ENCODE measurements at regions not wholly inside any gene's neighbourhood (a gene's known extent, or its start where the extent isn't known, plus 50 kb on each side); places are given as distances from the start of the nearest gene placed in this dataset.

- H3K4me3 ChIP-seq (ENCODE audit: low read depth, low read length): no peak overlapping the region
- DNase-seq (ENCODE audit: low read depth): no peak
- TF ChIP-seq MYC (IDR thresholded peaks at IDR 0.05; ENCODE audit: low read depth, low read length) (no peak), POLR2A (IDR thresholded peaks at IDR 0.05; ENCODE audit: extremely low read depth, insufficient read length) (no peak), CTCF (IDR thresholded peaks at IDR 0.05; ENCODE audit: low read depth, low read length) (no peak), MAX (IDR thresholded peaks at IDR 0.05; ENCODE audit: low read depth, low read length) (no peak)
These were observed 68.7 kb upstream of the HPCAL1 start for GRCh38 chr2:10234013-10234306.

GRCh38 chr2:10234409-10235094 lies 68.2 kb upstream of the HPCAL1 start:
- TF ChIP-seq POLR2A (IDR thresholded peaks at IDR 0.05; ENCODE audit: extremely low read depth, insufficient read length) (no peak), MYC (IDR thresholded peaks at IDR 0.05; ENCODE audit: low read depth, low read length) (no peak), CTCF (IDR thresholded peaks at IDR 0.05; ENCODE audit: low read depth, low read length) (no peak), MAX (IDR thresholded peaks at IDR 0.05; ENCODE audit: low read depth, low read length) (no peak)
- DNase-seq (ENCODE audit: low read depth): no peak
- H3K4me3 ChIP-seq (ENCODE audit: low read depth, low read length): no peak overlapping the region

- no peak overlapping the region for H3K4me3 ChIP-seq (ENCODE audit: low read depth, low read length)
- no peak for DNase-seq (ENCODE audit: low read depth)
- TF ChIP-seq MAX (IDR thresholded peaks at IDR 0.05; ENCODE audit: low read depth, low read length) (no peak), POLR2A (IDR thresholded peaks at IDR 0.05; ENCODE audit: extremely low read depth, insufficient read length) (no peak), CTCF (IDR thresholded peaks at IDR 0.05; ENCODE audit: low read depth, low read length) (no peak), MYC (IDR thresholded peaks at IDR 0.05; ENCODE audit: low read depth, low read length) (no peak)
These were observed 67.4 kb upstream of the HPCAL1 start for GRCh38 chr2:10235099-10235908.

GRCh38 chr2:10235909-10236550 lies 66.7 kb upstream of the HPCAL1 start:
- DNase-seq (ENCODE audit: low read depth): no peak
- H3K4me3 ChIP-seq (ENCODE audit: low read depth, low read length): no peak overlapping the region
- TF ChIP-seq MAX (IDR thresholded peaks at IDR 0.05; ENCODE audit: low read depth, low read length) (no peak), MYC (IDR thresholded peaks at IDR 0.05; ENCODE audit: low read depth, low read length) (no peak), POLR2A (IDR thresholded peaks at IDR 0.05; ENCODE audit: extremely low read depth, insufficient read length) (no peak), CTCF (IDR thresholded peaks at IDR 0.05; ENCODE audit: low read depth, low read length) (no peak)

GRCh38 chr2:10236571-10237391 lies 65.9 kb upstream of the HPCAL1 start:
- no peak for TF ChIP-seq MYC (IDR thresholded peaks at IDR 0.05; ENCODE audit: low read depth, low read length)
- TF ChIP-seq POLR2A (IDR thresholded peaks at IDR 0.05; ENCODE audit: extremely low read depth, insufficient read length): no peak
- no peak for TF ChIP-seq MAX (IDR thresholded peaks at IDR 0.05; ENCODE audit: low read depth, low read length)
- no peak for TF ChIP-seq CTCF (IDR thresholded peaks at IDR 0.05; ENCODE audit: low read depth, low read length)
- H3K4me3 ChIP-seq (ENCODE audit: low read depth, low read length): no peak overlapping the region
- DNase-seq (ENCODE audit: low read depth): no peak
